Colonic mucosa (tissue), 4 donors: ENCODE measurements at regions not wholly inside any gene's neighbourhood (a gene's known extent, or its start where the extent isn't known, plus 50 kb on each side); places are given as distances from the start of the nearest gene placed in this dataset.

Experiments
- DNase-seq: peaks from one replicate; pipeline ENCODE4 v3.0.0-alpha.2; 2020
- H3K27ac ChIP-seq: fragments of 200-600 bp; one replicate; pipeline ENCODE4 v1.8.0; 2021
- H3K27me3 ChIP-seq: fragments of 200-600 bp; one replicate; pipeline ENCODE4 v1.8.0; 2021
- H3K36me3 ChIP-seq: fragments of 200-600 bp; one replicate; pipeline ENCODE4 v1.8.0; 2021
- H3K4me1 ChIP-seq: fragments of 200-600 bp; one replicate; pipeline ENCODE4 v1.8.0; 2021; ENCODE audit warnings: mild to moderate bottlenecking
- H3K4me3 ChIP-seq: fragments of 200-600 bp; one replicate; pipeline ENCODE4 v1.8.0; 2021
- H3K9ac ChIP-seq, 2 donors: one replicate each; pipeline ENCODE4 v1.7.0; 2013; ENCODE audit warnings: control low read depth in 2 of 2, low read depth in 2 of 2, low read length in 2 of 2
- H3K9me3 ChIP-seq: fragments of 200-600 bp; one replicate; pipeline ENCODE4 v1.8.0; 2021
- CTCF ChIP-seq: fragments of 200-600 bp; IDR thresholded peaks from one replicate; pipeline ENCODE4 v1.8.0; 2022; ENCODE audit warnings: antibody characterized with exemption, mild to moderate bottlenecking
- intact Hi-C: fragments of 100-400 bp; cut with DNase I; formaldehyde crosslinking; loops from one replicate; pipeline ENCODE4 v1.14.1; 2022
- donor health status: healthy.
- donor health status: DM: no; HTN: no; CAD: no.
- donor health status: DM: no; HTN: no; CAD: no.

GRCh38 chr9:18215626-18216025, 258.3 kb upstream of the ADAMTSL1 start:
- Histone ChIP-seq H3K4me1 (no peaks in the 10 kb centered on the region), H3K36me3 (no peaks in the 10 kb centered on the region), H3K9ac (no peak overlapping the region), H3K27me3 (no peaks in the 10 kb centered on the region), H3K9me3 (no peaks in the 10 kb centered on the region), H3K4me3 (no peak overlapping the region), H3K27ac (no peak overlapping the region)
- no peak for TF ChIP-seq CTCF
- DNase-seq, result no peak
- intact Hi-C loops, result no loop called here

- TF ChIP-seq CTCF, result no peak
- intact Hi-C loops, result no loop called here
- Histone ChIP-seq H3K27ac (no peak overlapping the region), H3K9me3 (no peaks in the 10 kb centered on the region), H3K4me3 (no peak overlapping the region), H3K36me3 (no peaks in the 10 kb centered on the region), H3K9ac (no peak overlapping the region), H3K4me1 (no peaks in the 10 kb centered on the region), H3K27me3 (no peaks in the 10 kb centered on the region)
- no peak for DNase-seq
Observed at GRCh38 chr9:18216376-18216775, 257.6 kb upstream of the ADAMTSL1 start.

- intact Hi-C loops, result no loop called here
- H3K9ac ChIP-seq, result no peak overlapping the region
- no peaks in the 10 kb centered on the region for H3K27me3 ChIP-seq
- no peak for DNase-seq
- no peak overlapping the region for H3K4me3 ChIP-seq
- no peaks in the 10 kb centered on the region for H3K36me3 ChIP-seq
- no peak for TF ChIP-seq CTCF
- H3K9me3 ChIP-seq, result no peaks in the 10 kb centered on the region
- no peak overlapping the region for H3K27ac ChIP-seq
- H3K4me1 ChIP-seq, result no peaks in the 10 kb centered on the region
Observed at GRCh38 chr9:18228101-18228500, 245.9 kb upstream of the ADAMTSL1 start.

- intact Hi-C loops, result no loop called here
- Histone ChIP-seq H3K4me3 (no peak overlapping the region), H3K27me3 (no peaks in the 10 kb centered on the region), H3K9ac (no peak overlapping the region), H3K27ac (no peak overlapping the region), H3K36me3 (no peaks in the 10 kb centered on the region), H3K4me1 (no peaks in the 10 kb centered on the region), H3K9me3 (no peaks in the 10 kb centered on the region)
- TF ChIP-seq CTCF, result no peak
- no peak for DNase-seq
Observed at GRCh38 chr9:18229992-18230676, 243.8 kb upstream of the ADAMTSL1 start.

GRCh38 chr9:18233311-18233710, 240.6 kb upstream of the ADAMTSL1 start:
- no peaks in the 10 kb centered on the region for H3K4me1 ChIP-seq
- H3K4me3 ChIP-seq, result no peak overlapping the region
- intact Hi-C loops, result no loop called here
- no peak overlapping the region for H3K27ac ChIP-seq
- no peak overlapping the region for H3K9ac ChIP-seq
- H3K9me3 ChIP-seq, result no peaks in the 10 kb centered on the region
- H3K36me3 ChIP-seq, result no peaks in the 10 kb centered on the region
- no peaks in the 10 kb centered on the region for H3K27me3 ChIP-seq
- no peak for TF ChIP-seq CTCF
- no peak for DNase-seq
